Left lung (tissue), 4 donors: ENCODE measurements at regions not wholly inside any gene's neighbourhood (a gene's known extent, or its start where the extent isn't known, plus 50 kb on each side); places are given as distances from the start of the nearest gene placed in this dataset.
A peak's percentile ranks its signal among the peaks of the same experiment; 100 is the strongest.

Experiments used
- ATAC-seq: fragments of 200-7000 bp; cut with Tn5 transposase; one replicate; pipeline ENCODE4 v1.9.1; 2020; ENCODE audit warnings: moderate library complexity
- DNase-seq, 4 donors: peaks; one replicate each; pipeline ENCODE4 v3.0.0-alpha.2; 2013 to 2020
- H3K27ac ChIP-seq, 2 donors: fragments of 200-600 bp; sonication (generic) in 1 of 2; one replicate each; pipeline versions ENCODE4 v1.5.0 to v1.8.0; 2020 to 2021
- H3K27me3 ChIP-seq, 2 donors: fragments of 200-600 bp; sonication (generic) in 1 of 2; one replicate each; pipeline versions ENCODE4 v1.5.0 to v1.8.0; 2020 to 2021
- H3K36me3 ChIP-seq, 2 donors: fragments of 200-600 bp; sonication (generic) in 1 of 2; one replicate each; pipeline versions ENCODE4 v1.5.0 to v1.8.0; 2020 to 2021
- H3K4me1 ChIP-seq, 2 donors: fragments of 200-600 bp; one replicate each; pipeline ENCODE4 v1.8.0; 2021
- H3K4me3 ChIP-seq, 2 donors: fragments of 200-600 bp; sonication (generic) in 1 of 2; one replicate each; pipeline versions ENCODE4 v1.5.0 to v1.8.0; 2020 to 2021; ENCODE audit warnings: mild to moderate bottlenecking in 1 of 2
- H3K9me3 ChIP-seq, 2 donors: fragments of 200-600 bp; sonication (generic) in 1 of 2; one replicate each; pipeline versions ENCODE4 v1.5.0 to v1.8.0; 2020 to 2021
- intact Hi-C, 2 donors: fragments of 100-400 bp; cut with DNase I; formaldehyde crosslinking; loops; one replicate each; pipeline versions ENCODE4 v1.11.2 to v1.14.2; 2022
- TF ChIP-seq, protein P1 (sequence below), 2 donors: fragments of 200-600 bp; sonication (generic) in 1 of 2; IDR thresholded peaks; one replicate each; pipeline versions ENCODE4 v1.5.0 to v1.8.0; 2021; ENCODE audit warnings: antibody characterized with exemption in 2 of 2
- donor health status: DM: no; HTN: yes; CAD: no.
- donor health status: DM: no; HTN: no; CAD: no.

DNA sequence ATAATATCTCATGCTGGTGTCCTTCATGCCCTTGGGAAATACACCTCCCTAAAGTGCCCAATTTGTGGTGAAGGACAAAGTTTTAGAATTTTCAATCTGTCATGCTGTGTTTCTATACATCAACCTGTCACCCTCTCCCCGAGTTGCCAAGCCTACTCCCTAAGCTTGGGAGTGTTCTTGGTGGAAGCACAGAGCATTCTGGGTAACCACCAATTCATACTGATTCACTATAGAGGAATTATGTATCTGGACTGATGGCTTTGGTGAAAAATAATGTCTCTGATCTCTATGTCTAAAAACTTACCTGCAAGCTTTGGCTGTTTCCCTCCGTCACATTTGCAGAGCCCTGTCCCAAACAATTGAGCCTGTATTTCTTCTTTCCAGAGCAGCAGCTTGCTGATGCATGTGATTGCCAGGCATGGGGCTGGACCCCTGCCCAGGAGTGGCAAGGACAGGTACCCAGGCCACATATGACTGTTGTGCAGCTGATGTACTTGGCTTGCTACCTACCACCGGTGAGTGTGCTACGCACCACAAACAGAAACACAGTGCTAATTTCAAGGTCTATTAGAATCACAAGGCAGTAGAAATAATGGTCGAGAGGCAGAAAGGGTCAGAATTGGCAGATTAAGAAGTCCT, 202.8 kb upstream of the CITED2 start:
- intact Hi-C loops, result no loop called here
- DNase-seq (no peak), ATAC-seq (no peak)
- Histone ChIP-seq H3K27me3 (no peaks in the 10 kb centered on the region), H3K27ac (peak overlapping the region in 1 of 2 donors; percentile 34), H3K4me3 (no peak overlapping the region), H3K9me3 (no peaks in the 10 kb centered on the region), H3K4me1 (peaks cover 0 to 4% of the 10 kb centered on the region in 2 donors), H3K36me3 (no peaks in the 10 kb centered on the region)
- TF ChIP-seq, protein P1, sequence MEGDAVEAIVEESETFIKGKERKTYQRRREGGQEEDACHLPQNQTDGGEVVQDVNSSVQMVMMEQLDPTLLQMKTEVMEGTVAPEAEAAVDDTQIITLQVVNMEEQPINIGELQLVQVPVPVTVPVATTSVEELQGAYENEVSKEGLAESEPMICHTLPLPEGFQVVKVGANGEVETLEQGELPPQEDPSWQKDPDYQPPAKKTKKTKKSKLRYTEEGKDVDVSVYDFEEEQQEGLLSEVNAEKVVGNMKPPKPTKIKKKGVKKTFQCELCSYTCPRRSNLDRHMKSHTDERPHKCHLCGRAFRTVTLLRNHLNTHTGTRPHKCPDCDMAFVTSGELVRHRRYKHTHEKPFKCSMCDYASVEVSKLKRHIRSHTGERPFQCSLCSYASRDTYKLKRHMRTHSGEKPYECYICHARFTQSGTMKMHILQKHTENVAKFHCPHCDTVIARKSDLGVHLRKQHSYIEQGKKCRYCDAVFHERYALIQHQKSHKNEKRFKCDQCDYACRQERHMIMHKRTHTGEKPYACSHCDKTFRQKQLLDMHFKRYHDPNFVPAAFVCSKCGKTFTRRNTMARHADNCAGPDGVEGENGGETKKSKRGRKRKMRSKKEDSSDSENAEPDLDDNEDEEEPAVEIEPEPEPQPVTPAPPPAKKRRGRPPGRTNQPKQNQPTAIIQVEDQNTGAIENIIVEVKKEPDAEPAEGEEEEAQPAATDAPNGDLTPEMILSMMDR (IDR thresholded peaks at IDR 0.05), result no peak

DNA sequence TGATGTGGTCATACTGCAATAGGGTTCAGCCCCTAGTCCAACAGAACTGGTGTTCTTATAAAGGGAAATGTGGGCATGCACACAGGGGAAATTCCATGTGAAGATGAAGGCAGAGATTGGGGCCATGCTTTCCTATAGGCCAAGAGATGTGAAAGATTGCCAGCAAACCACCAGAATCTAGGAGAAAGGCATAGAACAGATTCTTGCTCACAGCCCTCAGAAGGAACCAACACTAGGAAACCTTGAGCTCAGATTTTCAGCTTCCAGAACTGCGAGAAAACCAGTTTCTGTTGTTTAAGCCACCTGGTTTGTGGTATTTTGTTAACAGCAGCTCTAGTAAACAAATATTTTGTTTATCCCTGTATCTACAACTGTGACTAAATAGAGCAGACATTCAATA, 197.6 kb upstream of the CITED2 start:
- TF ChIP-seq, protein P1 (IDR thresholded peaks at IDR 0.05), result no peak
- no peak for DNase-seq
- no peak overlapping the region for H3K27ac ChIP-seq
- no peak for ATAC-seq
- H3K4me3 ChIP-seq, result no peak overlapping the region
- intact Hi-C loops, result no loop called here
- no peaks in the 10 kb centered on the region for H3K36me3 ChIP-seq
- H3K4me1 ChIP-seq, result peaks cover 4 to 17% of the 10 kb centered on the region in 2 donors
- H3K9me3 ChIP-seq, result no peaks in the 10 kb centered on the region
- H3K27me3 ChIP-seq, result no peaks in the 10 kb centered on the region

DNA sequence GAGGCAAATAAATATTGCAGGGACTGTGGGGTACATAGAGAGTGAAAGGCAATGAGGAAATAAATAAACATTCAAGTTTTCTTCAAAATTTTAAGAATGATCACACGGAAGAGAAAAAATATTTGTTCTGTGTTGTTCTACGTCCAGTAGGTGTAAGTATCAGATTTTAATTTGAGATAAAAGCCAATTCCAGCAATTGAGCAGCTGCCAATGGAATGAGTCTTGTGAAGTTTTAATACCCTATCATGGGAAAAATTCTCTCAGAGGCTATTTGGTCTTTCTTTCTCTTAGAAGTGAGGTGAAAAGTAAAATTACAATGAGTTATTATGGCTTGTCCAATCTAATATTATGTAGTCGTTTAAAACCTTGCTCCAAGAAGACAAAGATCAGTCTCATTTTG, 195.7 kb upstream of the CITED2 start:
- no peak overlapping the region for H3K27ac ChIP-seq
- no peak for ATAC-seq
- no peaks in the 10 kb centered on the region for H3K36me3 ChIP-seq

DNA sequence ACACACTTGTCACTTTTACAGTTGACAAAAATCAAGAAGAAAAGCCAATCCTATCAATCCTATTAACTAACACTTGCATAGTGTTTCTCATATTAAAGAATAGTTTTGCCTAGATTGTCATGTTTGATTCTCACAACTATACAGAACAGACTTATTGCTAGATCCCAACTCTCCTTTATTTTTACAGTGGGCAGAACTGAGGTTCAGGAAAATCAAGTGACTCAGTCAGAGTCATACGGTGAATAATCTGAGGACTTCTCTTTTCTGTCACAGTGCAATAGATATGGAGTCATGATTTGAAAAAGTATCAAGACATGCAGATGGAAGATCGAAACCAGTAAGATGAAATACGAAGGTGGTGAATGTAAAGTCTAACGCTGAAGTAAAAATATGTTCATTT, 195.1 kb upstream of the CITED2 start:
- Histone ChIP-seq H3K4me3 (no peak overlapping the region), H3K27me3 (no peaks in the 10 kb centered on the region), H3K27ac (peak overlapping the region; percentile 2 to 51), H3K9me3 (no peaks in the 10 kb centered on the region), H3K36me3 (no peaks in the 10 kb centered on the region), H3K4me1 (peaks cover 4 to 17% of the 10 kb centered on the region in 2 donors)
- DNase-seq, result no peak
- peak; percentile 45 for ATAC-seq
- TF ChIP-seq, protein P1 (IDR thresholded peaks at IDR 0.05), result no peak
- intact Hi-C loops, result no loop called here

More for the DNA sequence above, 195.7 kb upstream of the CITED2 start:
- TF ChIP-seq, protein P1 (IDR thresholded peaks at IDR 0.05), result no peak
- intact Hi-C loops, result no loop called here
- H3K27me3 ChIP-seq, result no peaks in the 10 kb centered on the region
- no peaks in the 10 kb centered on the region for H3K9me3 ChIP-seq
- H3K4me1 ChIP-seq, result peaks cover 4 to 17% of the 10 kb centered on the region in 2 donors
- DNase-seq, result no peak
- H3K4me3 ChIP-seq, result no peak overlapping the region

DNA sequence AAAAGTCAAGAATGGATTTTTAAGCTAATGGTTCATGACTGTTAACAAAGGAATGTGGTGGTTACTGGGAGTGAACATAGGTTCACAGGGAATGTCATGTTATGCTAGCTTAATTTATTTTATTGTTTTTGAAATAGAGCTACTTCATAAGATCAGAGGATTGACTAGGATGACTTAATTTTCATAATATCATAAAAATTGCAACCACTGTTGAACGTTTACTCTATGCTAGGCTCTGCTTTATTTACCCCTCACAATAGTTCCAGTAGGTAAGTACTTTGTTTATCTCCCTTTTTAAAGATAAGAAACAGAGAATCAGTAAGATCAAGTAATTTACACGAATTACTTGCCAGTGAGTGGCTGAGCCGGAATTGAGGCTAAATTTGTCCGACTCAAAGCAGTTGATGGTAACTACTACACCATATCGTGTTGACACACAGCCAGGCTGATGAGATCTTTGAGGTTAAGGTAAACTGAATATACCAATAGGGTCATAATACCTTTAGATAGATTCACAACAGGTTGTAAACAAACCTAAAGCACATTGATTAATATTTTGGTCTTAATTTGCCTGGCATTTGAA, 194.6 kb upstream of the CITED2 start:
- H3K27ac ChIP-seq, result peak overlapping the region; percentile 2 to 51
- H3K9me3 ChIP-seq, result no peaks in the 10 kb centered on the region

More for the DNA sequence above, 194.6 kb upstream of the CITED2 start:
- no peaks in the 10 kb centered on the region for H3K36me3 ChIP-seq
- ATAC-seq (peak; percentile 77), DNase-seq (no peak)
- intact Hi-C loops, result no loop called here
- H3K27me3 ChIP-seq, result no peaks in the 10 kb centered on the region
- TF ChIP-seq, protein P1 (IDR thresholded peaks at IDR 0.05), result no peak
- H3K4me1 ChIP-seq, result peaks cover 4 to 17% of the 10 kb centered on the region in 2 donors
- no peak overlapping the region for H3K4me3 ChIP-seq
